Fibroblast of pulmonary artery (primary cell): ENCODE measurements at regions not wholly inside any gene's neighbourhood (a gene's known extent, or its start where the extent isn't known, plus 50 kb on each side); places are given as distances from the start of the nearest gene placed in this dataset.

Source experiments
- DNase-seq: peaks from one replicate; pipeline ENCODE4 v3.0.0-alpha.2; 2010; ENCODE audit warnings: low read depth
- H3K4me3 ChIP-seq: replicated peaks from 2 replicates; pipeline ENCODE4 v1.5.1; 2011; ENCODE audit warnings: low read depth, mild to moderate bottlenecking, control low read depth, low read length, moderate library complexity
- CTCF ChIP-seq: IDR thresholded peaks from 2 replicates; pipeline ENCODE4 v1.5.1; 2011; ENCODE audit warnings: mild to moderate bottlenecking, control low read depth, low read length, inconsistent platforms; ENCODE audit errors: missing control alignments

- H3K4me3 ChIP-seq: no peak overlapping the region
- DNase-seq: no peak
- TF ChIP-seq CTCF: no peak
Observed at GRCh38 chr5:169458221-169458620, 125.4 kb upstream of the SPDL1 start.

- DNase-seq: peak; percentile 36
- no peak for TF ChIP-seq CTCF
- no peak overlapping the region for H3K4me3 ChIP-seq
Observed at GRCh38 chr5:169450464-169450863, 133.1 kb upstream of the SPDL1 start.

GRCh38 chr5:169448826-169449225 is 134.7 kb upstream of the SPDL1 start:
- H3K4me3 ChIP-seq: no peak overlapping the region
- no peak for DNase-seq
- TF ChIP-seq CTCF: no peak

GRCh38 chr5:169445191-169445590 is 138.4 kb upstream of the SPDL1 start:
- no peak for DNase-seq
- no peak for TF ChIP-seq CTCF
- no peak overlapping the region for H3K4me3 ChIP-seq

- DNase-seq: no peak
- H3K4me3 ChIP-seq: no peak overlapping the region
- TF ChIP-seq CTCF: no peak
Observed at GRCh38 chr5:169442913-169443784, 140.4 kb upstream of the SPDL1 start.

- no peak for DNase-seq
- no peak for TF ChIP-seq CTCF
- H3K4me3 ChIP-seq: no peak overlapping the region
Observed at GRCh38 chr5:169442403-169442874, 141.1 kb upstream of the SPDL1 start.
